ENCODE measurements at regions not wholly inside any gene's neighbourhood (a gene's known extent, or its start where the extent isn't known, plus 50 kb on each side); places are given as distances from the start of the nearest gene placed in this dataset.

DNA sequence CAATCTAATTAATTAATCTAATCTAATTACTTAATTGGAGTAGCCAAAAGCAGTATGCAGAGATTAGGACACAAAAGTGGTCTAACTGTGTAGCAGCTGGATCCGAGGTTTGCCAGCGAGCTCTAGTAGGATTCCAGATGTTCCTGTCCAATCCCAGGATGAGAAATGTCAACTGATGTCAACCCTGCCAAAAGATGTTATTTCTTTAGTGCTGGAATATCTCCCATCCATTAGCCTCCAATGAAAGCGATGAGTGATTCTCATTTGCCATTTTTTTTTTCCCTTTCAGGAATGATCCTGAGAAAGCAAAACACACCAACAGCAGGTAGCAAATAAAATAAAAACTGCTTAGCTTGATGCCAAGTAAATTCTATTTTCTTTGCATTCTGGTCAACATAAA is 372.9 kb downstream of the STIM2 start:
- Histone ChIP-seq H3K4me2 (ENCODE audit: control insufficient read depth, insufficient read depth) (no peak overlapping the region), H3K4me3 (no peak overlapping the region), H4K20me1 (ENCODE audit: control insufficient read depth, insufficient read depth) (no peaks in the 10 kb centered on the region), H2AFZ (ENCODE audit: control insufficient read depth, low read depth, low read length) (no peak overlapping the region), H3K9me3 (replicated peaks; ENCODE audit: control insufficient read depth, insufficient read depth, low read length) (no peaks in the 10 kb centered on the region), H3K27ac (ENCODE audit: control insufficient read depth, insufficient read depth) (no peak overlapping the region), H3K79me2 (ENCODE audit: control insufficient read depth, insufficient read depth, low read length) (no peaks in the 10 kb centered on the region), H3K27me3 (replicated peaks in 1 of 2; ENCODE audit: control insufficient read depth in 2 of 2, insufficient read depth in 2 of 2, low read length in 1 of 2) (no peaks in the 10 kb centered on the region), H3K36me3 (ENCODE audit: control insufficient read depth in 2 of 2, insufficient read depth in 2 of 2, low read length in 1 of 2) (no peaks in the 10 kb centered on the region), H3K4me1 (ENCODE audit: control insufficient read depth, insufficient read depth, low read length) (no peaks in the 10 kb centered on the region), H3K9ac (ENCODE audit: control insufficient read depth, insufficient read depth, low read length) (no peak overlapping the region)
- DNase-seq (ENCODE audit: low read depth, low spot score), result no peak
- BruUV-seq (replicated peaks), result no TSS peak
- intact Hi-C loops (cut with micrococcal nuclease; ENCODE audit: unreplicated experiment), result no loop called here
- no peak for ATAC-seq
- POLR2A ChIA-PET, result no interaction called here
- TF ChIP-seq ESRRA (IDR thresholded peaks at IDR 0.05; ENCODE audit: low read length), result no peak
- TF ChIP-seq KDM1A (IDR thresholded peaks at IDR 0.05; ENCODE audit: borderline replicate concordance), result no peak
- TF ChIP-seq BACH1 (IDR thresholded peaks at IDR 0.05; ENCODE audit: borderline replicate concordance), result no peak
- TF ChIP-seq, protein P1, sequence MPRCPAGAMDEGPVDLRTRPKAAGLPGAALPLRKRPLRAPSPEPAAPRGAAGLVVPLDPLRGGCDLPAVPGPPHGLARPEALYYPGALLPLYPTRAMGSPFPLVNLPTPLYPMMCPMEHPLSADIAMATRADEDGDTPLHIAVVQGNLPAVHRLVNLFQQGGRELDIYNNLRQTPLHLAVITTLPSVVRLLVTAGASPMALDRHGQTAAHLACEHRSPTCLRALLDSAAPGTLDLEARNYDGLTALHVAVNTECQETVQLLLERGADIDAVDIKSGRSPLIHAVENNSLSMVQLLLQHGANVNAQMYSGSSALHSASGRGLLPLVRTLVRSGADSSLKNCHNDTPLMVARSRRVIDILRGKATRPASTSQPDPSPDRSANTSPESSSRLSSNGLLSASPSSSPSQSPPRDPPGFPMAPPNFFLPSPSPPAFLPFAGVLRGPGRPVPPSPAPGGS (IDR thresholded peaks at IDR 0.05; ENCODE audit: borderline replicate concordance, insufficient read depth, low read depth, low read length, poor library complexity, severe bottlenecking), result no peak
- SMC1A ChIA-PET (ENCODE audit: uncharacterized antibody, unreplicated experiment), result interaction anchor here (1.0 kb wide), 1 partner anchor 17 kb away, joined by 3 read pairs; no protein-coding TSS in a partner anchor
- in situ Hi-C loops (cut with MboI), result no loop called here
- WGBS (ENCODE audit: insufficient coverage, insufficient replicate concordance, low lambda C conversion rate, missing lambda C conversion rate), result 0% methylated on average over 3 of the region's 3 CpGs
- FAIRE-seq, result no peak
- RAD21 ChIA-PET (ENCODE audit: unreplicated experiment), result no interaction called here
- CTCF ChIA-PET, result no interaction called here

DNA sequence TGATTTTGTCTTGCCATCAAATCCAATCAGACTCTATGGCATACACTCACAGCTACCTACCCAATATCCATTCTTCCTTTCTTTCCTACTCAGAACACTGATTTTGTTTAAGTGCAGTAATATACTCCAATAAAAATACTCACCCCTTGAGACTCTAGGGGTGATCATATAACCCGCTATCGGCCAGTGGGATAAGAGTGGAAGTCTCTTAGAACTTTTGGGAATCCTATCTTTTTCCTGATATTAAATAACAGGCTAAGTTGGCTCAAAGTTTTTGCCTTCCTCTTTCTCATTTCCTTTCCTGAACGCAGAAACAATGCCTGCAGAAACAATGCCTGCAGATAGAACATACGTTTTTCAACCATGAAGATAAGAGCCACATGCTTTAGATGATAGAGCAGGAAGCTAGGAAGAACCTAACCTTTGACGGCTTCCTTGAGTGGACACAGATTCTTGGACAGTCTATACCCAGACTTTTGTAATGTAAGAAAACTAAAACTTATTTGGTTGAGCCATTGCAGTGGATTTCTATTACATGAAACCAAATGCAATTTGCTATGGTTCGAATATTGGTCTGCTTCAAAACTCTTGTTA is 373.8 kb downstream of the STIM2 start:
- Histone ChIP-seq H2AFZ (ENCODE audit: control insufficient read depth, low read depth, low read length) (no peak overlapping the region), H4K20me1 (ENCODE audit: control insufficient read depth, insufficient read depth) (no peaks in the 10 kb centered on the region), H3K9ac (ENCODE audit: control insufficient read depth, insufficient read depth, low read length) (no peak overlapping the region), H3K4me3 (no peak overlapping the region), H3K4me2 (ENCODE audit: control insufficient read depth, insufficient read depth) (no peak overlapping the region), H3K27ac (ENCODE audit: control insufficient read depth, insufficient read depth) (no peak overlapping the region), H3K27me3 (replicated peaks in 1 of 2; ENCODE audit: control insufficient read depth in 2 of 2, insufficient read depth in 2 of 2, low read length in 1 of 2) (no peaks in the 10 kb centered on the region), H3K36me3 (ENCODE audit: control insufficient read depth in 2 of 2, insufficient read depth in 2 of 2, low read length in 1 of 2) (no peaks in the 10 kb centered on the region), H3K4me1 (ENCODE audit: control insufficient read depth, insufficient read depth, low read length) (no peaks in the 10 kb centered on the region), H3K9me3 (replicated peaks; ENCODE audit: control insufficient read depth, insufficient read depth, low read length) (no peaks in the 10 kb centered on the region), H3K79me2 (ENCODE audit: control insufficient read depth, insufficient read depth, low read length) (no peaks in the 10 kb centered on the region)
- 17% methylated on average over 6 of the region's 6 CpGs for WGBS (ENCODE audit: insufficient coverage, insufficient replicate concordance, low lambda C conversion rate, missing lambda C conversion rate)
- DNase-seq (ENCODE audit: low read depth, low spot score), result no peak
- BruUV-seq (replicated peaks), result no TSS peak
- in situ Hi-C loops (cut with MboI) (no loop called here), intact Hi-C loops (cut with micrococcal nuclease; ENCODE audit: unreplicated experiment) (no loop called here)
- POLR2A ChIA-PET, result no interaction called here
- CTCF ChIA-PET, result no interaction called here
- FAIRE-seq, result no peak
- ATAC-seq, result no peak
- RAD21 ChIA-PET (ENCODE audit: unreplicated experiment), result no interaction called here
- SMC1A ChIA-PET (ENCODE audit: uncharacterized antibody, unreplicated experiment), result no interaction called here
- TF ChIP-seq BCL11A (IDR thresholded peaks at IDR 0.05; ENCODE audit: low read depth, low read length), result no peak
- TF ChIP-seq E2F8 (IDR thresholded peaks at IDR 0.05; ENCODE audit: low read depth, partially characterized antibody), result no peak
- TF ChIP-seq, protein P2, sequence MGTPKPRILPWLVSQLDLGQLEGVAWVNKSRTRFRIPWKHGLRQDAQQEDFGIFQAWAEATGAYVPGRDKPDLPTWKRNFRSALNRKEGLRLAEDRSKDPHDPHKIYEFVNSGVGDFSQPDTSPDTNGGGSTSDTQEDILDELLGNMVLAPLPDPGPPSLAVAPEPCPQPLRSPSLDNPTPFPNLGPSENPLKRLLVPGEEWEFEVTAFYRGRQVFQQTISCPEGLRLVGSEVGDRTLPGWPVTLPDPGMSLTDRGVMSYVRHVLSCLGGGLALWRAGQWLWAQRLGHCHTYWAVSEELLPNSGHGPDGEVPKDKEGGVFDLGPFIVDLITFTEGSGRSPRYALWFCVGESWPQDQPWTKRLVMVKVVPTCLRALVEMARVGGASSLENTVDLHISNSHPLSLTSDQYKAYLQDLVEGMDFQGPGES (IDR thresholded peaks at IDR 0.05), result no peak
- no peak for TF ChIP-seq ELK1 (IDR thresholded peaks at IDR 0.05; ENCODE audit: low read depth, low read length)
- TF ChIP-seq ATF3 (IDR thresholded peaks at IDR 0.05; ENCODE audit: borderline replicate concordance, extremely low read depth, low read depth, low read length), result no peak
- no peak for TF ChIP-seq CREB1 (IDR thresholded peaks at IDR 0.05; ENCODE audit: low read depth)
- no peak for TF ChIP-seq MYB (IDR thresholded peaks at IDR 0.05; ENCODE audit: borderline replicate concordance, low read depth, low read length)

Measured in GM12878 (cell line).